Activated naive CD4-positive, alpha-beta T cell treated with anti-CD3 and anti-CD28 coated beads, Interleukin-2, amount 50 U/mL, for 24 hours (primary cell): ENCODE measurements at regions not wholly inside any gene's neighbourhood (a gene's known extent, or its start where the extent isn't known, plus 50 kb on each side); places are given as distances from the start of the nearest gene placed in this dataset.
"Not testable (repeated sequence)": the region's sequence is repeated elsewhere in the genome, so short reads cannot be mapped to it uniquely, and the experiment has no call there.

ENCODE experiments used
- H3K27ac Mint-ChIP-seq: one replicate; pipeline ENCODE4 v1.8.0; 2021; ENCODE audit warnings: mild to moderate bottlenecking, mixed read lengths
- H3K27me3 Mint-ChIP-seq: one replicate; pipeline ENCODE4 v1.8.0; 2021; ENCODE audit warnings: mixed read lengths
- H3K36me3 Mint-ChIP-seq: one replicate; pipeline ENCODE4 v1.8.0; 2021; ENCODE audit warnings: mixed read lengths
- H3K4me1 Mint-ChIP-seq: one replicate; pipeline ENCODE4 v1.8.0; 2021; ENCODE audit warnings: mixed read lengths
- H3K4me3 Mint-ChIP-seq: one replicate; pipeline ENCODE4 v1.8.0; 2021; ENCODE audit warnings: mild to moderate bottlenecking, mixed read lengths
- H3K9me3 Mint-ChIP-seq: one replicate; pipeline ENCODE4 v1.8.0; 2021; ENCODE audit warnings: mixed read lengths

DNA sequence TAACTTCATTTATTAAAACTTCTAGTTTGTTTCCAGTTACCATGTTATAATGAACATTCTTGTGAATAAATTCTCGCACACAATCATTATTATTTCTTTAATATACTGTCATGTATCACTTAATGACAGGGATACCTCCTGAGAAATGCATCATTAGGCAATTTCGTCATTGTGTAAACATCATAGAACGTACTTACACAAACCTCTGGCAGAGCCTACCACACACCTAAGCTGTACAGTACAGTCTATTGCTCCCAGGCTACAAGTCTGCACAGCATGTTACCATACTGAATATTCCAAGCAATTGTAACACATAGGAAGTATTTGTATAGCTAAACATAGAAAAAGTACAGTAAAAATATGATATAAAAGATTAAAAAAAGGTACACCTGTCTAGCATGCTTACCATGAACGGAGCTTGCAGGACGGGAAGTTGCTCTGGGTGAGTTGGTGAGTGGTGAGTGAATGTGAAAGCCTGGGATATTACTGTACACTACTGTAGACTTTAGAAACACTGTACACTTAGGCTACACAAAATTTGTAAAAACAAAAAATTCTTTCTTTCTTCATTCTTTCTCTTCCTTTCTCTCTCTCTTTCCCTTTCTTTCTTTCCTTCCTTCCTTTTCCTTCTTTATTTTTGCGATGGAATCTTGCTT lies 268.2 kb upstream of the SOX4 start:
- no peak overlapping the region for H3K4me3 Mint-ChIP-seq
- no peaks in the 10 kb centered on the region for H3K36me3 Mint-ChIP-seq
- H3K27ac Mint-ChIP-seq, result no peak overlapping the region
- peaks cover 5% of the 10 kb centered on the region for H3K27me3 Mint-ChIP-seq
- no peaks in the 10 kb centered on the region for H3K9me3 Mint-ChIP-seq
- H3K4me1 Mint-ChIP-seq, result no peaks in the 10 kb centered on the region

DNA sequence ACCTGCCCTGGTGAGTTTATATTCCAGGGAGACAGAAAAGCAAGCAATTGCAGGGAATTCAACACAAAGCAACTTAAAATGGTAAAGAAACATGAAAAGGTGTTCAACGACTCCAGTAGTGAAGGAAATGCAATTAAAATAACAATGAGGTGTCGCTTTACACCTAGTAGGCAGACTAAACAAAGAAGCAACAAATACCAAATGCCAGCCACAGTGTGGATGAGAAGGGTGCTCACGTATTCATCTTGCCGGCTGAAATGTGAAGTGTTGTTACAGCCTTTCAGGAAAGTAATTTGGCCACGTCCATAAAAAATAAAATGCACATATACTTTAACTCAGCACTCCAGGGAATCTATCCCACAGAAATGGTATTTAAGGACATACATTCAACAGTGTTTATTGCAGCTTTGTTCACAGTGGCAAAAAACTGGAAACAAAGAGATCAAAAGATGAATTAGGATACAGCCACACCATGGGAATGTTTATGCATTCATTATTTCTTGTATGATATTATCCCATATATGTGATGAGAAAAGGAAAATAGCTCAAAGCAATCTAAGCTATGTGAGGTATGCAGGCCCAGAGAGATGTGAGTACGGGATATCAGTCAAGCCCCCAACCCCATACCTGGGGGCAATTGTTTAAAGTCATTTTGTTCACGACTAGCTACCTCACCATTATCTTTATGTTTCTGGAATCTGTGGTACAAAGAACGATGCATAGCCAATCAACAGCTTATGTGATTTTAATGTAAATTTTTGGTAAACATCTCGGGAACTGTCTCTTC lies 266.0 kb upstream of the SOX4 start:
- Mint-ChIP-seq H3K4me3 (no peak overlapping the region), H3K4me1 (no peaks in the 10 kb centered on the region), H3K9me3 (no peaks in the 10 kb centered on the region), H3K27ac (no peak overlapping the region), H3K27me3 (peaks cover 5% of the 10 kb centered on the region), H3K36me3 (no peaks in the 10 kb centered on the region)

DNA sequence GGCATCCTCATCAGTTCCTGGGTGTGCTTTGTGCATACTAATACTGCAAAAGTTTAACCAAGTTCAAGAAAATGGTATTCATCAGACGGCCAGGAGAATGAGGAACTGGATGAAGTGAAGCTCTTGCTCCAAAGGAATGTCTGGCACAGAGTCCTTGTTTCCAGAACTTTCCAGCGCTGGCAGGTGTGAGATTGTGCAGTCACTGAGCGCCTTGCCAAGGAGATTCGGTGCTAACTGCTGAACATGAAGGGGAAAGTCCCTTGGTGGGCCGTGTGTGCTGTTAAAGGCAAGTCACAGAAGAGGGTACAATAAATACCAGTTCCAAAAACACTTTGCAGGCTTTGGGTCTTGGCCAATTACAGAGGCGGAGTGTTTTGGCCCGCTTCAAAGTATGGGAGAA lies 262.3 kb upstream of the SOX4 start:
- Mint-ChIP-seq H3K4me1 (no peaks in the 10 kb centered on the region), H3K36me3 (no peaks in the 10 kb centered on the region), H3K4me3 (no peak overlapping the region), H3K9me3 (no peaks in the 10 kb centered on the region), H3K27ac (no peak overlapping the region), H3K27me3 (peaks cover 4% of the 10 kb centered on the region)

DNA sequence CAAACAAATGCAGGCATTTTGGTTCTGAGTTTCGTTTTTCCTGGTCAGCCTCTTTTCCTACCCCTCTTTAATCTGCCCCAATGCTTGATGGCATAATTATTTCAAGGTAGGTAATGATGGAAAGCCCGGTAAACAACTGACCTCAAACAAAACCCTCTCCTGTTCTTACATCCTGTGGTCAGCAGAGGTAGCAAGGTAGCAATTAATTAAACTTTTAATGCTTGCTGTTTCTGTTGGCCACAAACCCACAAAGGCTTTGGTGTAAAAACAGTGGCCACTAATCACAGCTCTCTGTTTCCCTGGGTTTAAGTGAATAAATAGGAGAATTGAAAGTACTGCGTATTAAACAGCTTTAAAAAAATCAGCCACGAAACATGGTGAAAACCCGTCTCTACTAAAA lies 261.5 kb upstream of the SOX4 start:
- H3K36me3 Mint-ChIP-seq, result no peaks in the 10 kb centered on the region
- H3K27ac Mint-ChIP-seq, result no peak overlapping the region
- peaks cover 1% of the 10 kb centered on the region for H3K27me3 Mint-ChIP-seq
- no peaks in the 10 kb centered on the region for H3K9me3 Mint-ChIP-seq
- no peaks in the 10 kb centered on the region for H3K4me1 Mint-ChIP-seq
- no peak overlapping the region for H3K4me3 Mint-ChIP-seq

DNA sequence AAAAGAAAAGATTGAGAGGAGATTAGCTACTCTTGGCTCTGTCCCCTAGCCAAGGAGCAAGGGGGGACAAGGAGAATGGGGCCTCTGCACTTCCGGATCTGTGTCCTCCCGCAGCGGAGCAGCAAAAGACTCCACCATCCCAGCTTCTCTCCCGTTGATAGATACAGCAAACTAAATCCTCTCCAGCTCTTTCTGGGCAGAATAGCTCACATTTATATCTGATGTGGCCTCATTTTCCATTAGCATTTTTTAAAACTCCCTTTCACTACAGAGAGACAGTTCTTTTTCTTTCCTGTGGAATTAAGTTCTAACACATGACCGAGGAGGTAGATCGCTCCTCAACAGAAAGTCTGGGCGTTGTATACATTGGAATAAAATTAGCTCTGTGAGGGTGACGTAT lies 260.9 kb upstream of the SOX4 start:
- Mint-ChIP-seq H3K9me3 (no peaks in the 10 kb centered on the region), H3K27ac (no peak overlapping the region), H3K4me1 (no peaks in the 10 kb centered on the region), H3K27me3 (no peaks in the 10 kb centered on the region), H3K36me3 (no peaks in the 10 kb centered on the region), H3K4me3 (no peak overlapping the region)

DNA sequence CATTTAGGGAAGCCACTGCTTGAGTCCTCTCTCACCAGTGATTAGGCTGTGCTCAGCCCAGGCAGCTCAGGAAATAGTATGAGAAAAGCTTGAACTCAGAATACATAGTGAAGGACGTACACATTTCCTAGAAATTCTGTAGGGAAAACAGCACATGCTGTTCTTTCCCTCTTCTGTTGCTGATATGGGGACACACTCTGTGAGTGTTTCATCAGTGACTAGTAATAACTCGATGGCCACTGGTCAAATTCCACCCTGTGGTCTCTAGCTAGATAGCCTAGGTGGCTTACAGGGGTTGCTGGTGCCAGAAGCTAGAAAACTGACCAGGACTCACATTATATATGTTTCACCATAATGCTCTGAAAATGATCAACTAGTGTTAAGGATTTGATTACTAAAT lies 259.8 kb upstream of the SOX4 start:
- H3K36me3 Mint-ChIP-seq, result no peaks in the 10 kb centered on the region
- H3K27ac Mint-ChIP-seq, result no peak overlapping the region
- H3K9me3 Mint-ChIP-seq, result no peaks in the 10 kb centered on the region
- no peaks in the 10 kb centered on the region for H3K27me3 Mint-ChIP-seq
- H3K4me1 Mint-ChIP-seq, result no peaks in the 10 kb centered on the region
- no peak overlapping the region for H3K4me3 Mint-ChIP-seq

DNA sequence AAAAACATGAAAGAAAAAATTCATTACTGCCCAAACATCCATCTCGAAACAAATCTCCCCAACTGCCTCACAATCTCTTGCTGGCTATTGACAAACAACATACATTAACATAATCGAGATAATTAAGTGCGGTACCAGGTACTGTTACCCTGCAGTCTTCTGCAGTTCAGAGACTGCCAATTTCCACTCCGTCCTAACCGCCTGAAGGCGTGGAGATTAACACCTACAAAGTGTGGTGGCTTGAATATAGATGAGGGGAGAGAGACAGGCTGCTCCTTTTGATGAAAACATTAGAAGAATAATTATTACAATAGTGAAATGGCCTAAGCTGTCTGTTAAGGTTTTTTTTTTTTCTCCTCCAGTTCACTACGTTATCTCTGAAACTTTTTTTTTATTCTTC lies 258.9 kb upstream of the SOX4 start:
- Mint-ChIP-seq H3K4me1 (no peaks in the 10 kb centered on the region), H3K4me3 (no peak overlapping the region), H3K27ac (no peak overlapping the region), H3K9me3 (no peaks in the 10 kb centered on the region), H3K36me3 (no peaks in the 10 kb centered on the region), H3K27me3 (peaks cover 3% of the 10 kb centered on the region)

DNA sequence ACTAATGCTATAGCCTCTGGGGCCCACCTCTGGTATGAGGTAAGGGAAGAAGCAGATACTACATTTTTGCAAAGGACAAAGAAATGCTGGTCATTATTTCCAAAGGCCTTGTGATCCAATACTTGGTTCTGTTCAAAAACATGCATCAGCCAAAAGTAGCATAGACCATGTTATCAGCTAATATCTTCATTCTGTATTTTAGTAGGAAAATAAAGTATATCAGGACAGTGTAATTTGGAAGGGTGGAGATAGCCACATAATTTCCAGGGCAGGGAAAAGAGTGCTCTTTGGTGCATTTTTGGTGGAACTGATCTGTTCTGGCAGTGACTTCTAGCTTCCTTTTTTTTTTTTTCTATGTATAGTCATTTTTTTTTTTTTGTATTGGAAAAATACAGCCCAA lies 258.0 kb upstream of the SOX4 start:
- H3K27ac Mint-ChIP-seq, result no peak overlapping the region
- H3K9me3 Mint-ChIP-seq, result no peaks in the 10 kb centered on the region
- H3K4me3 Mint-ChIP-seq, result no peak overlapping the region
- H3K4me1 Mint-ChIP-seq, result no peaks in the 10 kb centered on the region
- H3K27me3 Mint-ChIP-seq, result peaks cover 3% of the 10 kb centered on the region
- H3K36me3 Mint-ChIP-seq, result no peaks in the 10 kb centered on the region

DNA sequence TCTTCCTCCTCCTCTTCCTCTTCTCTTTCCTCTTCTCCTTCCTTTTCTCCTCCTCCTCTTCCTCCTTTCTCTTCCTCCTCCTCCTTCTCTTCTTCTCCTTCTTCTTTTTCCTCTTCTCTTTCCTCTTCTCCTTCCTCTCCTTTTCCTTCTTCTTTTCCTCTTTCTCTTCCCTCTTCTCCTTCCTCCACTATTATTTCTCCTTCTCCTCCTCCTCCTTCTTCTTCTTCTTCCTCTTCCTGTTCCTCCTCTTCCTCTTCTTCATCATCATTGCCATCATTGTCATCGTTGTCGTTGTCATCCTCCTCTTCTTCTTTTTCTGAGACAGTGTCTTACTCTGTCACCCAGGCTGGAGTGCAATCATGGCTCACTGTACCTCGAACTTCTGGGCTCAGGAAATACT lies 256.3 kb upstream of the SOX4 start:
- Mint-ChIP-seq H3K9me3 (no peaks in the 10 kb centered on the region), H3K36me3 (no peaks in the 10 kb centered on the region), H3K4me1 (no peaks in the 10 kb centered on the region), H3K27me3 (peaks cover 3% of the 10 kb centered on the region), H3K27ac (no peak overlapping the region), H3K4me3 (no peak overlapping the region)

DNA sequence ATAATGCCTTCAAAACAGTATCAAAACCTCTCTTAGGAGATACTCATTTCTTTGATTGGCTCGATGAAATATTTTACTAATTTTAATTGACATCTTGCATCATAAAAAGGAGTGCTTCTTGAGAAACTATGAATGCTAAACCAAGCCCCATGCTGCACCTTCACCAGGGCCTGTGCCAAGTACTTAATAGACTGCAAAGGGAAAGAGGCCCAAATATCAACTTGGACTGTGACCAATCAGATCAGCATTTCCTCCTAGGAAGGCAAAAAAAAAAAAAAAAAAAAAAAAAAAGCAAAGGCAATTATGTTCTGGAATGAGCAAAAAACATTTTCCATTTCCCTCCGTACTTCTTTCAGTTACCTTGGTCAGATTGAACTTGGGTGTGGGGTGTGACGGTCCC lies 253.0 kb upstream of the SOX4 start:
- Mint-ChIP-seq H3K9me3 (no peaks in the 10 kb centered on the region), H3K27me3 (peaks cover 5% of the 10 kb centered on the region), H3K27ac (no peak overlapping the region), H3K36me3 (no peaks in the 10 kb centered on the region), H3K4me1 (no peaks in the 10 kb centered on the region), H3K4me3 (no peak overlapping the region)

DNA sequence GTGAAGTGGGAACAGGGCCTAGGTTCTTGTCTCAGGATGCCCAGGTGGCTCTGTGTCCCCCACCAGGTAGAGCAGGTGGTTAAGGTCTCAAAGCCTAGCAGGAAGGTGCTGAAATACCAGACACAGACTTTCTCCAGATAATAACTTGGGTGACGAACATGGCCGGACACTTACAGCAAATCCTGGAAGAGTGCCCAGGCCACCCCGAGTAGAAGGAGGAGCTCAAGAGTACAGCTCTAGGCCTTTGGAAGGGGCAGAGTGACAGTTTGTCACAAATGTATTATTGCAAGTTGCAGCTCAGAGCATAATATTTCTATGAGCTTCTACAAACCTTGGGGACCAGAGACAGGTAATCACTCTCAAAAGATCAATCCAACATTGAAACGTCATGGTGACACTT lies 251.6 kb upstream of the SOX4 start:
- Mint-ChIP-seq H3K4me1 (no peaks in the 10 kb centered on the region), H3K4me3 (no peak overlapping the region), H3K27ac (no peak overlapping the region), H3K27me3 (peaks cover 7% of the 10 kb centered on the region), H3K9me3 (no peaks in the 10 kb centered on the region), H3K36me3 (no peaks in the 10 kb centered on the region)

DNA sequence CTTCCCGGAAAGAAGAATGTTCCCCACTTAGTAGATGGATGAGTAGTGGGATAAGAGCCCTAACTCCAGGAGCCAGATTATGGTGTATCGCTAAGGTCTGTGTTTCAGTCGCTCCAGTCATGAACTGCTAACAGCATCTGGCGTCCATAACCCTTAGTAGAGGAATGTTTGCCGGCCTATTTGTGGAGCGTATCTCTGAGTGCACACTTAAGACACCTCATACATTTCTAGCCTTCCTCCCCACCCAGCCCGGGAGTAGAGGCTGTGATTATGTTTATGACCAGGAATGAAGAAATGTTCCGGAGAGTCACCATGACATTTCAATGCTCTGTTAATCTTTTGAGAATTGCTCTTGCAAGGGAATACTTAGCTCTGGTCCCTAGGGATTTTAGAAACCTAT lies 251.1 kb upstream of the SOX4 start:
- Mint-ChIP-seq H3K27ac (no peak overlapping the region), H3K36me3 (no peaks in the 10 kb centered on the region), H3K4me1 (no peaks in the 10 kb centered on the region), H3K4me3 (no peak overlapping the region), H3K27me3 (peaks cover 7% of the 10 kb centered on the region), H3K9me3 (no peaks in the 10 kb centered on the region)

DNA sequence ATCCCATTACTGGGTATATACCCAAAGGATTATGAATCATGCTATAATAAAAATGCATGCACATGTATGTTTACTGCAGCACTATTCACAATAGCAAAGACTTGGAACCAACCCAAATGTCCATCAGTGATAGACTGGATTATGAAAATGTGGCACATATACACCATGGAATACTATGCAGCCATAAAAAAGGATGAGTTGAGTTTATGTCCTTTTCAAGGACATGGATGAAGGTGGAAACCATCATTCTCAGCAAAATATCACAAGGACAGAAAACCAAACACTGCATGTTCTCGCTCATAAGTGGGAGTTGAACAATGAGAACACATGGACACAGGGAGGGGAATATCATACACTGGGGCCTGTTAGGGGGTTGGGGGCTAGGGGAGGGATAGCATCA lies 247.8 kb upstream of the SOX4 start:
- H3K9me3 Mint-ChIP-seq, H3K27me3 Mint-ChIP-seq, H3K36me3 Mint-ChIP-seq, H3K4me1 Mint-ChIP-seq, H3K27ac Mint-ChIP-seq, H3K4me3 Mint-ChIP-seq: not testable (repeated sequence)

DNA sequence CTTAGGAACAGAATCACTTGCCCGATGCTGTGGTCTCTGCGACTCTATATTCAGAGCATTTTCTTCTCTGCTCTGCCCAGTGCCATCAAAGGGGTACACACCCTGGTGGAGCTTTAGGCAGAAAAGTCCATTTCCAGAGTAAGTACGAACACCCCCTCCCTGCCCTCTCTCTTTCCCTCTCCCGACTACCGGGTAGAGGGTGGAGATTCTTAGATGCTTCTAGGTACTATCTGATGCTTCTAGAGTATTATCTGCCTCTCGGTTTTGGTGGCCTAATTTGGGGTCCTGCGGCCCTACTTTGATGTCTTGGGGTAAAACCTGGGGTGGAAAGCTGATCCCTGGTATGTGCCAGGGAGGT lies 245.4 kb upstream of the SOX4 start:
- no peaks in the 10 kb centered on the region for H3K9me3 Mint-ChIP-seq
- peaks cover 4% of the 10 kb centered on the region for H3K27me3 Mint-ChIP-seq
- H3K36me3 Mint-ChIP-seq, result no peaks in the 10 kb centered on the region
- no peak overlapping the region for H3K4me3 Mint-ChIP-seq
- no peaks in the 10 kb centered on the region for H3K4me1 Mint-ChIP-seq
- no peak overlapping the region for H3K27ac Mint-ChIP-seq

DNA sequence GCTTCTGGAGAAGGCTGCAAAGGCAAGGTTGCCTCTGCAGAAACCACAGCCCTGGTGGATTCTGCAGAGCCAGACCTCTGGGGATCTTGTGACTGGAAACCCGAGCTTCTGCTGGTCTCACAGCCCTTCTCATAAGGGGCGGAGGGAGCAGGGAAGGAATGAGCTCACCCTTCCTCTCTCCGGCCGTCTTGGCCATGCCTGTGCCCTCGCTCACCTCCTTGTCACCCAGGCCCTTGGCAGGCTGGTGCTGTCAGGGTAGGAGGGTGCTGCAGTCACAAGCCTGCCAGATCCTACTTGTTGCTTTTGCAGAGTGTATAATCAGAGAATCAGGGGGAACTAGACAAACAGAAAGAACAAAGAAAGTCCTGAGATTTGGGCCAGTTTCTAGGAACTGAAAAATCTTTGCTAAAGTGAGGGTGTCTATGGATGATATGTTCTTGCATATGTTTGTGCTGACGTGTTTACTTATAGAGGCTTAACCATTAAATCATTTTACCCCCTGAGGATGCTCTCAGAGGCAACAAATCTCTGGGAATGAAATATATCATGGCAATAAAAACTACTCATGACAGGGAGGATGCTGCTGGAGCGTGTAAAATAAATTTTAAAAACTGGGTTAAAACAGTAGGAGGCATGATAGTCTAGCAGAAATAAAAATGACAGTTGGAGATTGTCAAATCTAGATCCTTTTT lies 244.9 kb upstream of the SOX4 start:
- H3K4me1 Mint-ChIP-seq, result no peaks in the 10 kb centered on the region
- no peak overlapping the region for H3K4me3 Mint-ChIP-seq
- H3K9me3 Mint-ChIP-seq, result no peaks in the 10 kb centered on the region
- H3K27me3 Mint-ChIP-seq, result peaks cover 4% of the 10 kb centered on the region
- no peak overlapping the region for H3K27ac Mint-ChIP-seq
- H3K36me3 Mint-ChIP-seq, result no peaks in the 10 kb centered on the region

DNA sequence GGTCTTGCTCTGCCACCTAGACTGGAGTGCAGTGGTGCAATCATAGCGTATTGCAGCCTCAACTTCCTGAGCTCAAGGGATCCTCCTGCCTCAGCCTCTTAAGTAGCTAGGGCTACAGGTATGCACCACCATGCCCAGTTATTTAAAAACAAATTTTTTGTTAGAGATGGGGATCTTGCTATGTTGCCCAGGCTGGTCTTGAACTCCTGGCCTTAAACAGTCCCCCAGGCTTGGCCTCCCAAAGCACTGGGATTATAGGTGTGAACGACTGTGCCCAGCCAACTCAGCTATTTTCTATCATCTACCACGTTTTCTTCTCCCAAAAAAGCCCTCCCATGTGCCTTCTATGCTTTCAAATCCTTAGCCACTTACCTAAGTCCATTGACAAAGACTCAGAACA lies 243.7 kb upstream of the SOX4 start:
- Mint-ChIP-seq H3K36me3 (no peaks in the 10 kb centered on the region), H3K4me1 (no peaks in the 10 kb centered on the region), H3K9me3 (no peaks in the 10 kb centered on the region)

More for the DNA sequence above, 243.7 kb upstream of the SOX4 start:
- H3K27me3 Mint-ChIP-seq, result peaks cover 2% of the 10 kb centered on the region
- no peak overlapping the region for H3K4me3 Mint-ChIP-seq
- H3K27ac Mint-ChIP-seq, result no peak overlapping the region
